ENCODE measurements at regions not wholly inside any gene's neighbourhood (a gene's known extent, or its start where the extent isn't known, plus 50 kb on each side); places are given as distances from the start of the nearest gene placed in this dataset.

GRCh38 chr5:169494941-169495548 lies 88.5 kb upstream of the SPDL1 start:
- ChIA-PET CTCF (no interaction called here), POLR2A (ENCODE audit: low non-redundant PET) (no interaction called here)
- BruUV-seq (replicated peaks), result no TSS peak
- Histone ChIP-seq H3K9me3 (ENCODE audit: low read depth, low read length, poor library complexity, severe bottlenecking) (no peaks in the 10 kb centered on the region), H3K27ac (ENCODE audit: low read depth, low read length, poor library complexity, severe bottlenecking) (no peak overlapping the region), H3K27me3 (replicated peaks; ENCODE audit: insufficient read depth, low read depth, low read length, poor library complexity) (peaks cover 36% of the 10 kb centered on the region), H3K4me3 (ENCODE audit: low read depth, low read length, poor library complexity, severe bottlenecking) (no peak overlapping the region), H3K4me1 (ENCODE audit: insufficient read depth, low read length, poor library complexity, severe bottlenecking) (no peaks in the 10 kb centered on the region), H3K36me3 (ENCODE audit: insufficient read depth, low read length, poor library complexity, severe bottlenecking) (no peaks in the 10 kb centered on the region)
- TF ChIP-seq CTCF (conservative IDR thresholded peaks at IDR 0.05; ENCODE audit: low read depth, low read length) (no peak), EZH2 (IDR thresholded peaks at IDR 0.05; ENCODE audit: borderline replicate concordance, low read depth, low read length, poor library complexity, severe bottlenecking) (no peak)
- DNase-seq (ENCODE audit: low spot score), result no peak
- intact Hi-C loops (cut with micrococcal nuclease; ENCODE audit: unreplicated experiment), result no loop called here

GRCh38 chr5:169494383-169494935 lies 89.1 kb upstream of the SPDL1 start:
- no peaks in the 10 kb centered on the region for H3K36me3 ChIP-seq (ENCODE audit: insufficient read depth, low read length, poor library complexity, severe bottlenecking)
- H3K4me1 ChIP-seq (ENCODE audit: insufficient read depth, low read length, poor library complexity, severe bottlenecking), result no peaks in the 10 kb centered on the region
- no peak for TF ChIP-seq EZH2 (IDR thresholded peaks at IDR 0.05; ENCODE audit: borderline replicate concordance, low read depth, low read length, poor library complexity, severe bottlenecking)
- no peak for TF ChIP-seq CTCF (conservative IDR thresholded peaks at IDR 0.05; ENCODE audit: low read depth, low read length)
- no peaks in the 10 kb centered on the region for H3K9me3 ChIP-seq (ENCODE audit: low read depth, low read length, poor library complexity, severe bottlenecking)
- intact Hi-C loops (cut with micrococcal nuclease; ENCODE audit: unreplicated experiment), result no loop called here
- ChIA-PET POLR2A (ENCODE audit: low non-redundant PET) (no interaction called here), CTCF (no interaction called here)
- BruUV-seq (replicated peaks), result no TSS peak
- H3K27me3 ChIP-seq (replicated peaks; ENCODE audit: insufficient read depth, low read depth, low read length, poor library complexity), result peaks cover 32% of the 10 kb centered on the region
- H3K4me3 ChIP-seq (ENCODE audit: low read depth, low read length, poor library complexity, severe bottlenecking), result no peak overlapping the region
- no peak for DNase-seq (ENCODE audit: low spot score)
- no peak overlapping the region for H3K27ac ChIP-seq (ENCODE audit: low read depth, low read length, poor library complexity, severe bottlenecking)

- Histone ChIP-seq H3K27me3 (replicated peaks; ENCODE audit: insufficient read depth, low read depth, low read length, poor library complexity) (no peaks in the 10 kb centered on the region), H3K27ac (ENCODE audit: low read depth, low read length, poor library complexity, severe bottlenecking) (no peak overlapping the region), H3K9me3 (ENCODE audit: low read depth, low read length, poor library complexity, severe bottlenecking) (no peaks in the 10 kb centered on the region), H3K4me1 (ENCODE audit: insufficient read depth, low read length, poor library complexity, severe bottlenecking) (no peaks in the 10 kb centered on the region), H3K36me3 (ENCODE audit: insufficient read depth, low read length, poor library complexity, severe bottlenecking) (no peaks in the 10 kb centered on the region), H3K4me3 (ENCODE audit: low read depth, low read length, poor library complexity, severe bottlenecking) (no peak overlapping the region)
- no peak for DNase-seq (ENCODE audit: low spot score)
- TF ChIP-seq CTCF (conservative IDR thresholded peaks at IDR 0.05; ENCODE audit: low read depth, low read length) (no peak), EZH2 (IDR thresholded peaks at IDR 0.05; ENCODE audit: borderline replicate concordance, low read depth, low read length, poor library complexity, severe bottlenecking) (no peak)
- intact Hi-C loops (cut with micrococcal nuclease; ENCODE audit: unreplicated experiment), result no loop called here
- ChIA-PET CTCF (no interaction called here), POLR2A (ENCODE audit: low non-redundant PET) (no interaction called here)
- no TSS peak for BruUV-seq (replicated peaks)
Measured at GRCh38 chr5:169474226-169474625, 109.3 kb upstream of the SPDL1 start.

All from A673 (cell line).